ENCODE measurements at regions not wholly inside any gene's neighbourhood (a gene's known extent, or its start where the extent isn't known, plus 50 kb on each side); places are given as distances from the start of the nearest gene placed in this dataset.

- DNase-seq (ENCODE audit: low read depth in 1 of 2, low spot score in 1 of 2): no peak
- no peak for TF ChIP-seq POLR2AphosphoS5 (IDR thresholded peaks at IDR 0.05; ENCODE audit: low read depth)
- peaks cover 11% of the 10 kb centered on the region for H3K27me3 ChIP-seq (ENCODE audit: insufficient read depth, poor library complexity, severe bottlenecking)
- no peak overlapping the region for H3K4me3 ChIP-seq (replicated peaks; ENCODE audit: insufficient read depth, low read length)
- H3K27ac ChIP-seq (replicated peaks): no peak overlapping the region
Measured at GRCh38 chr15:88992216-88992615, 79.0 kb upstream of the MFGE8 start.

- TF ChIP-seq GABPA (IDR thresholded peaks at IDR 0.05; ENCODE audit: low read depth) (no peak), CTCF (IDR thresholded peaks at IDR 0.05; ENCODE audit: insufficient read depth, low read length) (no peak), REST (IDR thresholded peaks at IDR 0.05; ENCODE audit: insufficient replicate concordance, low read depth) (no peak)
- DNase-seq (ENCODE audit: low read depth in 1 of 2, low spot score in 1 of 2): no peak
- Histone ChIP-seq H3K27me3 (ENCODE audit: insufficient read depth, poor library complexity, severe bottlenecking) (peaks cover 13% of the 10 kb centered on the region), H3K4me3 (replicated peaks; ENCODE audit: insufficient read depth, low read length) (no peak overlapping the region), H3K27ac (replicated peaks) (no peak overlapping the region)
Measured at GRCh38 chr15:88992912-88993376, 79.8 kb upstream of the MFGE8 start.

- Histone ChIP-seq H3K27ac (replicated peaks) (no peak overlapping the region), H3K4me3 (replicated peaks; ENCODE audit: insufficient read depth, low read length) (no peak overlapping the region), H3K27me3 (ENCODE audit: insufficient read depth, poor library complexity, severe bottlenecking) (peaks cover 8% of the 10 kb centered on the region)
- DNase-seq (ENCODE audit: low read depth in 1 of 2, low spot score in 1 of 2): no peak
- no peak for TF ChIP-seq GABPA (IDR thresholded peaks at IDR 0.05; ENCODE audit: low read depth)
- no peak for TF ChIP-seq SPI1 (IDR thresholded peaks at IDR 0.05; ENCODE audit: borderline replicate concordance, low read depth)
- TF ChIP-seq POLR2AphosphoS5 (IDR thresholded peaks at IDR 0.05; ENCODE audit: low read depth): no peak
- TF ChIP-seq CTCF (IDR thresholded peaks at IDR 0.05; ENCODE audit: insufficient read depth, low read length): no peak
- no peak for TF ChIP-seq REST (IDR thresholded peaks at IDR 0.05; ENCODE audit: insufficient replicate concordance, low read depth)
Measured at GRCh38 chr15:88993662-88994061, 80.5 kb upstream of the MFGE8 start.

GRCh38 chr15:88994286-88994685 is 81.1 kb upstream of the MFGE8 start:
- Histone ChIP-seq H3K27me3 (ENCODE audit: insufficient read depth, poor library complexity, severe bottlenecking) (peaks cover 8% of the 10 kb centered on the region), H3K4me3 (replicated peaks; ENCODE audit: insufficient read depth, low read length) (no peak overlapping the region), H3K27ac (replicated peaks) (no peak overlapping the region)
- no peak for TF ChIP-seq REST (IDR thresholded peaks at IDR 0.05; ENCODE audit: insufficient replicate concordance, low read depth)
- no peak for TF ChIP-seq POLR2AphosphoS5 (IDR thresholded peaks at IDR 0.05; ENCODE audit: low read depth)
- TF ChIP-seq GABPA (IDR thresholded peaks at IDR 0.05; ENCODE audit: low read depth): no peak
- TF ChIP-seq SPI1 (IDR thresholded peaks at IDR 0.05; ENCODE audit: borderline replicate concordance, low read depth): no peak
- no peak for TF ChIP-seq CTCF (IDR thresholded peaks at IDR 0.05; ENCODE audit: insufficient read depth, low read length)
- DNase-seq (ENCODE audit: low read depth in 1 of 2, low spot score in 1 of 2): no peak

Data from HL-60 (cell line).